GM19238 (cell line): ENCODE measurements at regions not wholly inside any gene's neighbourhood (a gene's known extent, or its start where the extent isn't known, plus 50 kb on each side); places are given as distances from the start of the nearest gene placed in this dataset.
"Not testable (repeated sequence)": the region's sequence is repeated elsewhere in the genome, so short reads cannot be mapped to it uniquely, and the experiment has no call there.

Source experiments
- DNase-seq: peaks from one replicate; pipeline ENCODE4 v3.0.0; 2011; ENCODE audit warnings: low spot score; ENCODE audit not compliant: insufficient read length

GRCh38 chr20:2203436-2203835, 92.4 kb upstream of the TGM3 start:
- DNase-seq, result no peak

GRCh38 chr20:2204021-2204420, 91.8 kb upstream of the TGM3 start:
- no peak for DNase-seq

GRCh38 chr20:2206957-2207769, 88.6 kb upstream of the TGM3 start:
- DNase-seq, result peak; percentile 64

GRCh38 chr20:2207770-2208097, 88.1 kb upstream of the TGM3 start:
- no peak for DNase-seq

GRCh38 chr20:2208897-2209296, 86.9 kb upstream of the TGM3 start:
- no peak for DNase-seq

GRCh38 chr20:2210646-2211552, 84.9 kb upstream of the TGM3 start:
- DNase-seq, result no peak

- DNase-seq, result no peak
Observed at GRCh38 chr20:2212456-2213015, 83.3 kb upstream of the TGM3 start.

- no peak for DNase-seq
Observed at GRCh38 chr20:2213401-2213800, 82.4 kb upstream of the TGM3 start.

GRCh38 chr20:2217857-2218539, 77.8 kb upstream of the TGM3 start:
- no peak for DNase-seq

GRCh38 chr20:2219481-2220006, 76.3 kb upstream of the TGM3 start:
- DNase-seq, result no peak

- no peak for DNase-seq
Observed at GRCh38 chr20:2220298-2220697, 75.5 kb upstream of the TGM3 start.

- DNase-seq, result no peak
Observed at GRCh38 chr20:2221921-2222320, 73.9 kb upstream of the TGM3 start.

GRCh38 chr20:2223558-2224367, 72.0 kb upstream of the TGM3 start:
- no peak for DNase-seq

- no peak for DNase-seq
Observed at GRCh38 chr20:2224368-2224639, 71.5 kb upstream of the TGM3 start.

GRCh38 chr20:2227285-2227684, 68.5 kb upstream of the TGM3 start:
- not testable (repeated sequence) for DNase-seq

GRCh38 chr20:2227861-2228260, 67.9 kb upstream of the TGM3 start:
- no peak for DNase-seq

- DNase-seq, result no peak
Observed at GRCh38 chr20:2228926-2229325, 66.9 kb upstream of the TGM3 start.

- DNase-seq, result no peak
Observed at GRCh38 chr20:2230726-2231488, 64.9 kb upstream of the TGM3 start.

GRCh38 chr20:2231701-2232100, 64.1 kb upstream of the TGM3 start:
- DNase-seq, result no peak

- no peak for DNase-seq
Observed at GRCh38 chr20:2234598-2235191, 61.1 kb upstream of the TGM3 start.
